Neural cell (in vitro differentiated cells): ENCODE measurements at regions not wholly inside any gene's neighbourhood (a gene's known extent, or its start where the extent isn't known, plus 50 kb on each side); places are given as distances from the start of the nearest gene placed in this dataset.

Experiments
- H2AFZ ChIP-seq: fragments of 200-600, 300-800 bp; sonication (generic), shearing (Covaris generic); 2 replicates; pipeline ENCODE4 v1.6.0; 2014; ENCODE audit warnings: low read depth, mild to moderate bottlenecking, antibody characterized with exemption, low read length, moderate library complexity
- H3F3A ChIP-seq: fragments of 200-600 bp; shearing (Covaris generic); 2 replicates; pipeline ENCODE4 v1.6.1; 2016; ENCODE audit warnings: mild to moderate bottlenecking, moderate library complexity, mixed read lengths, antibody characterized with exemption, low read length; ENCODE audit not compliant: insufficient read depth, poor library complexity, severe bottlenecking
- H3K27ac ChIP-seq: fragments of 200-600, 300-800 bp; sonication (generic), shearing (Covaris generic); 2 replicates; pipeline ENCODE4 v1.5.1; 2014; ENCODE audit warnings: mild to moderate bottlenecking, low read length, moderate library complexity
- H3K27me3 ChIP-seq: fragments of 300-800, 200-600 bp; sonication (generic), shearing (Covaris generic); 2 replicates; pipeline ENCODE4 v1.6.0; 2014; ENCODE audit warnings: mild to moderate bottlenecking, low read depth, low read length, moderate library complexity; ENCODE audit not compliant: insufficient read depth
- H3K36me3 ChIP-seq: fragments of 300-800, 200-600 bp; sonication (generic), shearing (Covaris generic); 2 replicates; pipeline ENCODE4 v1.5.1; 2014; ENCODE audit warnings: mild to moderate bottlenecking, antibody characterized with exemption, low read length, moderate library complexity; ENCODE audit not compliant: insufficient read depth
- H3K4me2 ChIP-seq: fragments of 300-800, 200-600 bp; sonication (generic), shearing (Covaris generic); 2 replicates; pipeline ENCODE4 v1.6.0; 2014; ENCODE audit warnings: mild to moderate bottlenecking, low read length
- H3K4me3 ChIP-seq: fragments of 300-800, 200-600 bp; sonication (generic), shearing (Covaris generic); 2 replicates; pipeline ENCODE4 v1.5.1; 2014; ENCODE audit warnings: mild to moderate bottlenecking, low read length, moderate library complexity
- H3K79me2 ChIP-seq: fragments of 200-600 bp; shearing (Covaris generic); replicated peaks from 2 replicates; pipeline ENCODE4 v1.6.0; 2014; ENCODE audit warnings: mild to moderate bottlenecking, low read length, moderate library complexity; ENCODE audit not compliant: insufficient read depth
- H3K9ac ChIP-seq: fragments of 300-800, 200-600 bp; sonication (generic), shearing (Covaris generic); 2 replicates; pipeline ENCODE4 v1.6.1; 2016; ENCODE audit warnings: mild to moderate bottlenecking, low read length, mixed read lengths
- H3K9me2 ChIP-seq: fragments of 200-600 bp; shearing (Covaris generic); 2 replicates; pipeline ENCODE4 v1.6.1; 2016; ENCODE audit warnings: mild to moderate bottlenecking, low read length, mixed read lengths; ENCODE audit not compliant: insufficient read depth
- H3K9me3 ChIP-seq: fragments of 200-600, 300-800 bp; sonication (generic), shearing (Covaris generic); 2 replicates; pipeline ENCODE4 v1.6.1; 2016; ENCODE audit warnings: mild to moderate bottlenecking, mixed run types, low read length, moderate library complexity, mixed read lengths
- H4K20me1 ChIP-seq: fragments of 200-600 bp; shearing (Covaris generic); 2 replicates; pipeline ENCODE4 v1.6.1; 2016; ENCODE audit warnings: mild to moderate bottlenecking, mixed run types; ENCODE audit not compliant: insufficient read depth
- EP300 ChIP-seq: fragments of 450-650 bp; conservative IDR thresholded peaks from 2 replicates; pipeline ENCODE4 v1.6.1; 2014; ENCODE audit warnings: antibody characterized with exemption, mild to moderate bottlenecking, moderate library complexity; ENCODE audit not compliant: poor library complexity, severe bottlenecking
- EZH2 ChIP-seq: fragments of 200-600, 300-800 bp; shearing (Covaris generic), sonication (generic); IDR thresholded peaks from 2 replicates; pipeline ENCODE4 v1.6.1; 2014; ENCODE audit warnings: antibody characterized with exemption, low read length, borderline replicate concordance, mild to moderate bottlenecking; ENCODE audit not compliant: insufficient read depth, poor library complexity, severe bottlenecking
- MXI1 ChIP-seq: fragments of 450-650 bp; conservative IDR thresholded peaks from 2 replicates; pipeline ENCODE4 v1.6.1; 2014; ENCODE audit warnings: antibody characterized with exemption, mild to moderate bottlenecking; ENCODE audit not compliant: poor library complexity, severe bottlenecking
- POLR2AphosphoS5 ChIP-seq: IDR thresholded peaks from 2 replicates; pipeline ENCODE4 v1.6.1; 2012
- RAD21 ChIP-seq: fragments of 450-650 bp; conservative IDR thresholded peaks from 2 replicates; pipeline ENCODE4 v1.6.1; 2014; ENCODE audit warnings: antibody characterized with exemption, mild to moderate bottlenecking, moderate library complexity
- SMC3 ChIP-seq: fragments of 450-650 bp; conservative IDR thresholded peaks from 2 replicates; pipeline ENCODE4 v1.6.1; 2014; ENCODE audit warnings: antibody characterized with exemption, mild to moderate bottlenecking, moderate library complexity; ENCODE audit not compliant: poor library complexity
- TAF1 ChIP-seq: IDR thresholded peaks from 2 replicates; pipeline ENCODE4 v1.6.1; 2012; ENCODE audit warnings: low read depth
- TF ChIP-seq, protein P1 (sequence below): IDR thresholded peaks from 2 replicates; pipeline ENCODE4 v1.6.1; 2012; ENCODE audit warnings: borderline replicate concordance
- TF ChIP-seq, protein P2 (sequence below): fragments of 450-650 bp; IDR thresholded peaks from 2 replicates; pipeline ENCODE4 v1.5.1; 2014; ENCODE audit warnings: antibody characterized with exemption, mild to moderate bottlenecking, moderate library complexity; ENCODE audit not compliant: poor library complexity, severe bottlenecking

DNA sequence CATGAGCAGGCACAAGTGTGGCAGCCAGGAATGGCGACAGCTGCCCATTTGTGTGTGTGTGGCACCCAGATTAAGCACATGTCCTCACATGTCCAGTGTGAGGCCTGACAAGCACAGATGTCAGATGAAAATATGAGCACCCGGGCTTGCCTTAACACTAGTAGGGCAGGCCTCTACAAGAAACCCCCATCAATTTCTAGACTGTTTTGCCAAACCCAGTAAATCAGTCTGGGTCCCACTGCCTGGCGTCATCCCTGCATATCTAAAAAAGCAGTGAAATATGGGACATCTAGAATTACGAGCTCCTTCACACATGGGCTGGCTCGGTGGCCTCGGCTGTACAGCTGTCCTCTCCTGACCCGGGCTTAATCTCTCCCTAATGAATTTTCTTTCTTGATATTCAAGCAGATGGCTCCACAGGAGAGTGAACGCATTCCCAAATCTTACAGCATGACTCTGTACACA, 432.7 kb downstream of the FOXO1 start:
- Histone ChIP-seq H3K27ac (no peak overlapping the region), H2AFZ (no peak overlapping the region), H3K4me2 (no peak overlapping the region), H3F3A (no peaks in the 10 kb centered on the region), H3K4me3 (no peak overlapping the region), H3K9me2 (no peaks in the 10 kb centered on the region), H3K79me2 (no peaks in the 10 kb centered on the region), H4K20me1 (no peaks in the 10 kb centered on the region), H3K9ac (no peak overlapping the region), H3K27me3 (no peaks in the 10 kb centered on the region), H3K9me3 (peaks cover 1% of the 10 kb centered on the region), H3K36me3 (no peaks in the 10 kb centered on the region)
- TF ChIP-seq POLR2AphosphoS5, result no peak

DNA sequence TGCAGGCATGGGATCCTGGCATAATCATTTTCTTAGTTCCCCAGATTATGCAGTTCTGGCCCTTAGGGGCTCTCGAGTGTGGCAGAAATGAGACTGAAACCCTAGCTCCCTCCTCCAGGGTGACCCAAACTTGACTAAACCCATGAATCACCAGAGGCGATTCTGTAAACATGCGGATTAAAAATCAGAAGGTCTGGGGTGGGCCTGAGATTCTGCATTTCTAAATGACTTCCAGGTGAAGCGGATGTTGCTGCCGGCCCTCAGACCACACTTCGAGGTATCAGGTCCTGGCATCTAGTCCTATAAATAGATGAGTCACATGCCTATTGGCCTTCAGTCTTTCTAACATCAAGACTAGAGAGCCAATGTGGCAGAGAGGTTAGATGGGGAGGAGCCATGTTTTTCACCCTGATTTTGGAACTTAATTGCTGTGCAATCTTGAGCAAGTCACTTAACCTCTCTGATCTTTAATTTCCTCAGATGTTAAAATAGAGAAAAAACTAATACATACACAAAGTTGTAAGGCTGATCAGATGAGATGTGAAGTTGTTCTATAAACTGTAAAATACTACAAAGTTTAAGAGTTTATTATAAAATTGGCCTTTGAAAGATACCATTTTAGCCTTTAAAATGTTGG, 431.2 kb downstream of the FOXO1 start:
- no peak overlapping the region for H3K4me2 ChIP-seq
- H3K79me2 ChIP-seq, result no peaks in the 10 kb centered on the region
- H3K9me3 ChIP-seq, result peaks cover 2% of the 10 kb centered on the region
- no peaks in the 10 kb centered on the region for H3K9me2 ChIP-seq
- H3K4me3 ChIP-seq, result no peak overlapping the region
- no peak for TF ChIP-seq TAF1
- TF ChIP-seq, protein P1, sequence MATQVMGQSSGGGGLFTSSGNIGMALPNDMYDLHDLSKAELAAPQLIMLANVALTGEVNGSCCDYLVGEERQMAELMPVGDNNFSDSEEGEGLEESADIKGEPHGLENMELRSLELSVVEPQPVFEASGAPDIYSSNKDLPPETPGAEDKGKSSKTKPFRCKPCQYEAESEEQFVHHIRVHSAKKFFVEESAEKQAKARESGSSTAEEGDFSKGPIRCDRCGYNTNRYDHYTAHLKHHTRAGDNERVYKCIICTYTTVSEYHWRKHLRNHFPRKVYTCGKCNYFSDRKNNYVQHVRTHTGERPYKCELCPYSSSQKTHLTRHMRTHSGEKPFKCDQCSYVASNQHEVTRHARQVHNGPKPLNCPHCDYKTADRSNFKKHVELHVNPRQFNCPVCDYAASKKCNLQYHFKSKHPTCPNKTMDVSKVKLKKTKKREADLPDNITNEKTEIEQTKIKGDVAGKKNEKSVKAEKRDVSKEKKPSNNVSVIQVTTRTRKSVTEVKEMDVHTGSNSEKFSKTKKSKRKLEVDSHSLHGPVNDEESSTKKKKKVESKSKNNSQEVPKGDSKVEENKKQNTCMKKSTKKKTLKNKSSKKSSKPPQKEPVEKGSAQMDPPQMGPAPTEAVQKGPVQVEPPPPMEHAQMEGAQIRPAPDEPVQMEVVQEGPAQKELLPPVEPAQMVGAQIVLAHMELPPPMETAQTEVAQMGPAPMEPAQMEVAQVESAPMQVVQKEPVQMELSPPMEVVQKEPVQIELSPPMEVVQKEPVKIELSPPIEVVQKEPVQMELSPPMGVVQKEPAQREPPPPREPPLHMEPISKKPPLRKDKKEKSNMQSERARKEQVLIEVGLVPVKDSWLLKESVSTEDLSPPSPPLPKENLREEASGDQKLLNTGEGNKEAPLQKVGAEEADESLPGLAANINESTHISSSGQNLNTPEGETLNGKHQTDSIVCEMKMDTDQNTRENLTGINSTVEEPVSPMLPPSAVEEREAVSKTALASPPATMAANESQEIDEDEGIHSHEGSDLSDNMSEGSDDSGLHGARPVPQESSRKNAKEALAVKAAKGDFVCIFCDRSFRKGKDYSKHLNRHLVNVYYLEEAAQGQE, result no peak
- no peak for TF ChIP-seq EZH2
- TF ChIP-seq SMC3, result no peak
- TF ChIP-seq EP300, result no peak
- no peak for TF ChIP-seq RAD21
- TF ChIP-seq, protein P2, sequence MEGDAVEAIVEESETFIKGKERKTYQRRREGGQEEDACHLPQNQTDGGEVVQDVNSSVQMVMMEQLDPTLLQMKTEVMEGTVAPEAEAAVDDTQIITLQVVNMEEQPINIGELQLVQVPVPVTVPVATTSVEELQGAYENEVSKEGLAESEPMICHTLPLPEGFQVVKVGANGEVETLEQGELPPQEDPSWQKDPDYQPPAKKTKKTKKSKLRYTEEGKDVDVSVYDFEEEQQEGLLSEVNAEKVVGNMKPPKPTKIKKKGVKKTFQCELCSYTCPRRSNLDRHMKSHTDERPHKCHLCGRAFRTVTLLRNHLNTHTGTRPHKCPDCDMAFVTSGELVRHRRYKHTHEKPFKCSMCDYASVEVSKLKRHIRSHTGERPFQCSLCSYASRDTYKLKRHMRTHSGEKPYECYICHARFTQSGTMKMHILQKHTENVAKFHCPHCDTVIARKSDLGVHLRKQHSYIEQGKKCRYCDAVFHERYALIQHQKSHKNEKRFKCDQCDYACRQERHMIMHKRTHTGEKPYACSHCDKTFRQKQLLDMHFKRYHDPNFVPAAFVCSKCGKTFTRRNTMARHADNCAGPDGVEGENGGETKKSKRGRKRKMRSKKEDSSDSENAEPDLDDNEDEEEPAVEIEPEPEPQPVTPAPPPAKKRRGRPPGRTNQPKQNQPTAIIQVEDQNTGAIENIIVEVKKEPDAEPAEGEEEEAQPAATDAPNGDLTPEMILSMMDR, result no peak
- TF ChIP-seq POLR2AphosphoS5, result no peak
- TF ChIP-seq MXI1, result no peak
- no peaks in the 10 kb centered on the region for H3K27me3 ChIP-seq
- H3K36me3 ChIP-seq, result no peaks in the 10 kb centered on the region
- H3F3A ChIP-seq, result no peaks in the 10 kb centered on the region
- H2AFZ ChIP-seq, result no peak overlapping the region
- H3K27ac ChIP-seq, result no peak overlapping the region
- H3K9ac ChIP-seq, result no peak overlapping the region
- no peaks in the 10 kb centered on the region for H4K20me1 ChIP-seq
